SIG-M5 treated with dmso at 0.1 percent for 504 hours (cell line): ENCODE measurements at regions not wholly inside any gene's neighbourhood (a gene's known extent, or its start where the extent isn't known, plus 50 kb on each side); places are given as distances from the start of the nearest gene placed in this dataset.

Experiments
- DNase-seq: peaks from one replicate; lab custom pipeline; 2025; ENCODE audit not compliant: unreplicated experiment; lab: John Stamatoyannopoulos, UW

- no peak for DNase-seq
Observed at GRCh38 chr13:30006246-30006645, 155.8 kb upstream of the UBL3 start.

- DNase-seq, result peak; percentile 47
Observed at GRCh38 chr13:30004204-30004603, 153.8 kb upstream of the UBL3 start.

- no peak for DNase-seq
Observed at GRCh38 chr13:30002577-30002976, 152.2 kb upstream of the UBL3 start.

GRCh38 chr13:30000370-30000765 lies 150.0 kb upstream of the UBL3 start:
- no peak for DNase-seq

GRCh38 chr13:29999492-30000369 lies 149.3 kb upstream of the UBL3 start:
- no peak for DNase-seq

GRCh38 chr13:29996316-29996715 lies 145.9 kb upstream of the UBL3 start:
- no peak for DNase-seq

GRCh38 chr13:29994911-29995595 lies 144.6 kb upstream of the UBL3 start:
- no peak for DNase-seq

- DNase-seq, result no peak
Observed at GRCh38 chr13:29993716-29994488, 143.5 kb upstream of the UBL3 start.

GRCh38 chr13:29993196-29993595 lies 142.8 kb upstream of the UBL3 start:
- DNase-seq, result no peak

GRCh38 chr13:29991343-29991742 lies 140.9 kb upstream of the UBL3 start:
- no peak for DNase-seq

- no peak for DNase-seq
Observed at GRCh38 chr13:29987340-29987739, 136.9 kb upstream of the UBL3 start.

GRCh38 chr13:29980339-29980738 lies 129.9 kb upstream of the UBL3 start:
- DNase-seq, result no peak

GRCh38 chr13:29978211-29978610 lies 127.8 kb upstream of the UBL3 start:
- DNase-seq, result no peak

GRCh38 chr13:29977476-29978120 lies 127.2 kb upstream of the UBL3 start:
- no peak for DNase-seq

- no peak for DNase-seq
Observed at GRCh38 chr13:29976535-29976934, 126.1 kb upstream of the UBL3 start.

GRCh38 chr13:29975283-29975682 lies 124.9 kb upstream of the UBL3 start:
- no peak for DNase-seq

GRCh38 chr13:29969286-29969685 lies 118.9 kb upstream of the UBL3 start:
- no peak for DNase-seq

- DNase-seq, result no peak
Observed at GRCh38 chr13:29964181-29964845, 113.9 kb upstream of the UBL3 start.

- no peak for DNase-seq
Observed at GRCh38 chr13:29963089-29963488, 112.7 kb upstream of the UBL3 start.

GRCh38 chr13:29961036-29961670 lies 110.7 kb upstream of the UBL3 start:
- no peak for DNase-seq
